GM12872 (cell line): ENCODE measurements at regions not wholly inside any gene's neighbourhood (a gene's known extent, or its start where the extent isn't known, plus 50 kb on each side); places are given as distances from the start of the nearest gene placed in this dataset.

Experiments used
- CTCF ChIP-seq: IDR thresholded peaks from 3 replicates; pipeline ENCODE4 v1.5.1; 2011; ENCODE audit warnings: low read depth, mild to moderate bottlenecking, low read length, moderate library complexity; ENCODE audit not compliant: insufficient read depth

GRCh38 chr13:82370316-82370715, 1512.0 kb downstream of the SLITRK1 start:
- no peak for TF ChIP-seq CTCF

DNA sequence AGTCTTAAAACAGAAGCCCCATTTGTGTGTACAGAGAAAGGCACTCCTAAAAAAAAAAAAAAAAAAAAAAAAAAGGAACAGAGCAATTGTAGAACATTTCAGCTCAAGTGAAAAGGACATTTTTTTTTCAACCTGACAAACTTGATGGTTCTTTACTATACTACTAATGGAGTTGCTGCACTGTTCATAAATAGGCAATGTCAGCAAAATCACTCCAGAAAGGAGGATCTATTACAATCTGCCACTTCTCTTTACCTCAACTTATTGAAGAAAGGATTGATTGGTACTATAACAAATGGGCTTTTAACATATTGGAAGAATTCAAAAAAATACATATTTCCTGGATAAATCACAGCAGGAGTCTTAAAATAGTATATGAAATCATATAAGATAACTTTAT, 1517.7 kb downstream of the SLITRK1 start:
- no peak for TF ChIP-seq CTCF

DNA sequence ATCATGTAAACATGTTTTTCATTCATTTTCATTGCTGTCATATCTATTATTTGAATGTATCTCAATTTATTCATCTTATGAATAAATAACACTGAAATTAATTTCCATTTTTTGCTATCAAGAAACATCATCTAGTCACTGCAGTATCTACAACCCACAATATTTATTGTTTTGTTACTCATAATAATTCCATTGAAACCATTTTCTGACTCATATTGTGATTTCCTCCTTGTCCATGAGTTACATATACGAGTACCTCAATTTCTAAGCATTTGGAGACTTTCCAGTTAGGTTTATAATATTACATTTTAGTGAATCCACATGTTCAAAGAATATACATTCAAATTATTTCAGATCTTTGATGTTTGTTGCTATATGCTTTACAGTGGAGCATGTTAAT, 1524.0 kb downstream of the SLITRK1 start:
- no peak for TF ChIP-seq CTCF

GRCh38 chr13:82356667-82357410, 1525.4 kb downstream of the SLITRK1 start:
- TF ChIP-seq CTCF = no peak

DNA sequence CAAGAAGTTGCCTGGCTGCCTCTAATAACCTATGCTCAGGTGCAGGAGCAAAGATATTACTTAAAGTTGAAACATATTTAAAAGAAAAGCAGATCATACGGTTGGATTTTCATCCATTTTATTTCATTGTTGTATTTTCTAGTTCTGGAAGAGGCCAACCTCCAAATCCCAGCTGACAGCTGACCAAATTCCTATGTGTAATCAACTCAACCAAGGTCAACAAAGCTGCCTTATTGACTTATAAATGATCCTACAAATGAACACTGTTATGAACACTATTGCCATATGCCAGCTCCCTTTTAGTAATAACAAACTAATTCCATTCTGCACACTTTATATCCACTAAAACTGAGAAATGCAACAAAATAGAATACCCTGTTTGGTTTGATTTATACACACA, 1537.4 kb downstream of the SLITRK1 start:
- no peak for TF ChIP-seq CTCF

DNA sequence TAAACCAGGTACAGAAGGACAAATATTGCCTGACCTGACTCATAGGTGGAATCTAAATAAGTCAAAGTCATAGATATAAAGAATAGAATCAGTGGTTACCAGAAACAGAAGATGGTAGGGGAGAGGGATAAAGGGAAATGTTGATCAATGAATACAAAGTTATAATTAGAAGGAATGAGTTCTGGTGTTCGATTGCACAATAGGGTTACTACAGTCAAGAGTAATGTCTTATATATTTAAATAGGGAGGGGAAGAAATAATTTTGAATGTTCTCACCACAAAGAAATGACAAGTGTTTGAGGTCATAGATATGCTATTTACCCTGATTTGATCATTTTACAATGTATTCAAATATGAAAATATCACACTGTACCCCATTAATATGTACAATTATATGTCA, 1541.2 kb downstream of the SLITRK1 start:
- TF ChIP-seq CTCF = no peak

GRCh38 chr13:82330499-82330898, 1551.8 kb downstream of the SLITRK1 start:
- peak; percentile 59 for TF ChIP-seq CTCF
